ENCODE measurements at regions not wholly inside any gene's neighbourhood (a gene's known extent, or its start where the extent isn't known, plus 50 kb on each side); places are given as distances from the start of the nearest gene placed in this dataset.

DNA sequence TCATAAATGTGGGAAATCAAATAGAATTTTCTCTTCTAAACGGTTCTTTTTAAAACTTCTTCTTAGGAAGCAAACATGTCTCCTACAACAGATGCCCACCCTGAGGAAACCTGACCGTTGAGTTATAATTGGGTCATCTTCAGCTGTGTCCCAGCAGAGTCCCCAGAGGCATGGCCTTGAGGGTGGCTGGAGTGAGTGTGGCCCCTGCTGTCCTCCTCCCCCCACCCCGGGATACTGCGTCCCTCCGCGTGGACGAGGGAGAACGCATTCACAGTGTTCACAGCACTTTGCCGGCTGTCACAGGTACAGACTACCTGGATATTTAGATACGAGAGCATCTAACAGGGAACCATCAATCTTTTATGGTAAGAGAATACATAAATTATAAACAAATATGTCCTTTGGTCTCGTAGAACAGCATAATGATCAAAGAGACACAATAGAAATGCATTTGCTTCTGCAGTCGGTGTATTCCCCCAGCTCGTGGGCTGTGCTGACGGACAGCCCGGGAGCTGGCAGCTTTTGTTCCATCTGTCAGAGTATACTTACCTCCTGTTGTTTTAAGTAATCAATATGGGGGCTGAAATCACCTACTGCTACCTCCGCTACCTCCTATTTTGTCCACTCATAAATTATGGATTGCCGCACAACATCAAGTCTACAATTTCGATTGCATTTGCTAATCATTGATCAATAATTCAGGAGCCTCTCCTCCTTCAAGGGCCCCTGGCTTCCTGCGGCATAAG is 214.7 kb downstream of the IRX2 start (continued):
- TF ChIP-seq ZNF462 (CRISPR knock-in tag; IDR thresholded peaks at IDR 0.05): no peak
- TF ChIP-seq EZH2 (IDR thresholded peaks at IDR 0.05; ENCODE audit: low read depth, unreplicated experiment): no peak
- no peak for TF ChIP-seq ETS1 (IDR thresholded peaks at IDR 0.05)
- TF ChIP-seq CREB1 (CRISPR knock-in tag; IDR thresholded peaks at IDR 0.05; ENCODE audit: low read depth): no peak
- no peak for TF ChIP-seq ZNF114 (CRISPR knock-in tag; IDR thresholded peaks at IDR 0.05)
- no peak for TF ChIP-seq POLR2AphosphoS5 (IDR thresholded peaks at IDR 0.05; ENCODE audit: low read depth)
- no peak for TF ChIP-seq NANOG (IDR thresholded peaks at IDR 0.05; ENCODE audit: borderline replicate concordance)
- no peak for TF ChIP-seq JUNB (IDR thresholded peaks at IDR 0.05; ENCODE audit: unreplicated experiment)
- TF ChIP-seq, protein P1, sequence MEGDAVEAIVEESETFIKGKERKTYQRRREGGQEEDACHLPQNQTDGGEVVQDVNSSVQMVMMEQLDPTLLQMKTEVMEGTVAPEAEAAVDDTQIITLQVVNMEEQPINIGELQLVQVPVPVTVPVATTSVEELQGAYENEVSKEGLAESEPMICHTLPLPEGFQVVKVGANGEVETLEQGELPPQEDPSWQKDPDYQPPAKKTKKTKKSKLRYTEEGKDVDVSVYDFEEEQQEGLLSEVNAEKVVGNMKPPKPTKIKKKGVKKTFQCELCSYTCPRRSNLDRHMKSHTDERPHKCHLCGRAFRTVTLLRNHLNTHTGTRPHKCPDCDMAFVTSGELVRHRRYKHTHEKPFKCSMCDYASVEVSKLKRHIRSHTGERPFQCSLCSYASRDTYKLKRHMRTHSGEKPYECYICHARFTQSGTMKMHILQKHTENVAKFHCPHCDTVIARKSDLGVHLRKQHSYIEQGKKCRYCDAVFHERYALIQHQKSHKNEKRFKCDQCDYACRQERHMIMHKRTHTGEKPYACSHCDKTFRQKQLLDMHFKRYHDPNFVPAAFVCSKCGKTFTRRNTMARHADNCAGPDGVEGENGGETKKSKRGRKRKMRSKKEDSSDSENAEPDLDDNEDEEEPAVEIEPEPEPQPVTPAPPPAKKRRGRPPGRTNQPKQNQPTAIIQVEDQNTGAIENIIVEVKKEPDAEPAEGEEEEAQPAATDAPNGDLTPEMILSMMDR (conservative IDR thresholded peaks at IDR 0.05; ENCODE audit: low read depth in 2 of 2): no peak
- no peak for TF ChIP-seq STAT1 (IDR thresholded peaks at IDR 0.05; ENCODE audit: unreplicated experiment)
- no peak for TF ChIP-seq EZH2phosphoT487 (IDR thresholded peaks at IDR 0.05; ENCODE audit: unreplicated experiment)

Data from GM23338 (cell line).